ENCODE measurements at regions not wholly inside any gene's neighbourhood (a gene's known extent, or its start where the extent isn't known, plus 50 kb on each side); places are given as distances from the start of the nearest gene placed in this dataset.

DNA sequence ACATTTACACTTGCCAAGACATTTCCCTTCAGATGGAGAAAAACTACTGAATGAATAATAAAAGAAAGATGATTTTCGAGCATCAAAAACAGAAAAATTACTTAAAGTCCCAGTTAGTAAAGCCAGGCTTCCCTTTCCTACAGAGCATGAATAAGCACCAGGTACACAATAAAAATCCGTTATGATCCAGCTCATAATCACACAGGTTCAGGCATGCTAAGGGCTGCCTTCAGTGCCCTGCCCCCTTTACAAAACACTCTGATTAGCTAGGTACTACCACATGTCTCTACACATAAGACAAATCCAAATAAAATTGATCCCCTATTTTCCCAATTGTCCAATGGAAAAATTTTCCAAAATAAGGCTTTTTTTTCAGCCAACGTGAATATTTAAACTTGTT lies 413.2 kb upstream of the LRATD1 start:
- TF ChIP-seq SP2 (IDR thresholded peaks at IDR 0.05; ENCODE audit: extremely low read depth, low read depth, low read length, poor library complexity, severe bottlenecking), result no peak
- TF ChIP-seq ZNF75A (CRISPR knock-in tag; IDR thresholded peaks at IDR 0.05), result no peak
- TF ChIP-seq, protein P1, sequence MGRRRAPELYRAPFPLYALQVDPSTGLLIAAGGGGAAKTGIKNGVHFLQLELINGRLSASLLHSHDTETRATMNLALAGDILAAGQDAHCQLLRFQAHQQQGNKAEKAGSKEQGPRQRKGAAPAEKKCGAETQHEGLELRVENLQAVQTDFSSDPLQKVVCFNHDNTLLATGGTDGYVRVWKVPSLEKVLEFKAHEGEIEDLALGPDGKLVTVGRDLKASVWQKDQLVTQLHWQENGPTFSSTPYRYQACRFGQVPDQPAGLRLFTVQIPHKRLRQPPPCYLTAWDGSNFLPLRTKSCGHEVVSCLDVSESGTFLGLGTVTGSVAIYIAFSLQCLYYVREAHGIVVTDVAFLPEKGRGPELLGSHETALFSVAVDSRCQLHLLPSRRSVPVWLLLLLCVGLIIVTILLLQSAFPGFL (CRISPR knock-in tag; IDR thresholded peaks at IDR 0.05), result no peak
- no peak for TF ChIP-seq CEBPG (CRISPR knock-in tag; IDR thresholded peaks at IDR 0.05)
- TF ChIP-seq CEBPG (tag; conservative IDR thresholded peaks at IDR 0.05 in 1 of 2, IDR thresholded peaks at IDR 0.05 in 1 of 2), result no peak
- no peak for TF ChIP-seq HNRNPK (IDR thresholded peaks at IDR 0.05; ENCODE audit: low read depth, low read length, poor library complexity, severe bottlenecking)
- TF ChIP-seq CBFA2T2 (conservative IDR thresholded peaks at IDR 0.05), result no peak
- TF ChIP-seq, protein P2, sequence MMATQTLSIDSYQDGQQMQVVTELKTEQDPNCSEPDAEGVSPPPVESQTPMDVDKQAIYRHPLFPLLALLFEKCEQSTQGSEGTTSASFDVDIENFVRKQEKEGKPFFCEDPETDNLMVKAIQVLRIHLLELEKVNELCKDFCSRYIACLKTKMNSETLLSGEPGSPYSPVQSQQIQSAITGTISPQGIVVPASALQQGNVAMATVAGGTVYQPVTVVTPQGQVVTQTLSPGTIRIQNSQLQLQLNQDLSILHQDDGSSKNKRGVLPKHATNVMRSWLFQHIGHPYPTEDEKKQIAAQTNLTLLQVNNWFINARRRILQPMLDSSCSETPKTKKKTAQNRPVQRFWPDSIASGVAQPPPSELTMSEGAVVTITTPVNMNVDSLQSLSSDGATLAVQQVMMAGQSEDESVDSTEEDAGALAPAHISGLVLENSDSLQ (IDR thresholded peaks at IDR 0.05), result no peak
- TF ChIP-seq MBD2 (IDR thresholded peaks at IDR 0.05; ENCODE audit: borderline replicate concordance, low read depth), result no peak
- Histone ChIP-seq H3K9ac (ENCODE audit: insufficient read depth in 1 of 2, low read depth in 2 of 2, low read length in 2 of 2) (no peak overlapping the region), H3K27ac (ENCODE audit: extremely low read depth, low read depth, low read length) (no peak overlapping the region), H3K9me1 (ENCODE audit: control insufficient read depth, insufficient read depth, low read length) (no peaks in the 10 kb centered on the region), H3K79me2 (ENCODE audit: control insufficient read depth, insufficient read depth, low read length) (no peaks in the 10 kb centered on the region), H2AFZ (ENCODE audit: low read depth, low read length) (no peak overlapping the region), H3K27me3 (ENCODE audit: control insufficient read depth in 2 of 2, insufficient read depth in 2 of 2, low read length in 2 of 2) (no peaks in the 10 kb centered on the region), H3K9me3 (replicated peaks; ENCODE audit: control insufficient read depth, insufficient read depth, low read depth, low read length) (no peaks in the 10 kb centered on the region), H3K4me1 (replicated peaks in 1 of 2; ENCODE audit: control insufficient read depth in 2 of 2, insufficient read depth in 2 of 2, low read length in 2 of 2) (no peaks in the 10 kb centered on the region), H3K4me3 (no peak overlapping the region), H3K36me3 (ENCODE audit: control insufficient read depth, insufficient read depth, low read length) (no peaks in the 10 kb centered on the region), H3K4me2 (ENCODE audit: insufficient read depth, low read length) (no peak overlapping the region), H4K20me1 (replicated peaks; ENCODE audit: control insufficient read depth, insufficient read depth, low read length) (no peaks in the 10 kb centered on the region)
- CTCF ChIA-PET (ENCODE audit: low intra/inter-chr PET ratio), result no interaction called here
- DNase-seq (ENCODE audit: extremely low read depth in 1 of 4, low spot score in 3 of 4) (no peak), FAIRE-seq (no peak), ATAC-seq (no peak)
- in situ Hi-C loops (cut with MboI) (no loop called here), intact Hi-C loops (cut with micrococcal nuclease) (no loop called here)
- WGBS (ENCODE audit: insufficient coverage, low coverage, missing lambda C conversion rate), result 3% methylated on average over 3 of the region's 3 CpGs
- POLR2A ChIA-PET, result no interaction called here
- BruUV-seq (replicated peaks), result no TSS peak
